HEK293 (cell line): ENCODE measurements at regions not wholly inside any gene's neighbourhood (a gene's known extent, or its start where the extent isn't known, plus 50 kb on each side); places are given as distances from the start of the nearest gene placed in this dataset.

Source experiments
- CTCF ChIA-PET: fragments of 350-600 bp; formaldehyde crosslinking; extraction: SDS; loops from one replicate; lab custom pipeline; 2021; ENCODE audit warnings: antibody characterized with exemption; lab: Yijun Ruan, JAX
- POLR2A ChIA-PET: fragments of 300-600 bp; formaldehyde crosslinking; extraction: SDS; loops from one replicate; lab custom pipeline; 2020; ENCODE audit warnings: antibody characterized with exemption, inconsistent platforms; lab: Yijun Ruan, JAX
- H3K27ac ChIP-seq: fragments of 200-500 bp; sonication (Bioruptor generic); 2 replicates; pipeline ENCODE4 v1.5.1; 2014; ENCODE audit warnings: low read depth, low read length, control low read depth, inconsistent platforms; ENCODE audit errors: extremely low read depth
- H3K36me3 ChIP-seq, 2 experiments: fragments of 200-500 bp in 1 of 2; sonication (Bioruptor generic) in 1 of 2; 1 replicate in 1 of 2; 2 replicates in 1 of 2; pipeline ENCODE4 v1.5.1; 2014 to 2017; ENCODE audit warnings: inconsistent platforms in 2 of 2, low read length in 2 of 2; ENCODE audit not compliant: control insufficient read depth in 2 of 2, insufficient read depth in 1 of 2
- H3K4me1 ChIP-seq: fragments of 200-500 bp; sonication (Bioruptor generic); 2 replicates; pipeline ENCODE4 v1.5.1; 2014; ENCODE audit warnings: mild to moderate bottlenecking, low read length, inconsistent platforms; ENCODE audit not compliant: control insufficient read depth, insufficient read depth
- H3K4me3 ChIP-seq: 2 replicates; pipeline ENCODE4 v1.5.1; 2011; ENCODE audit warnings: low read depth, mild to moderate bottlenecking, control low read depth, low read length, moderate library complexity
- H3K9me3 ChIP-seq: fragments of 200-500 bp; sonication (Bioruptor generic); 2 replicates; pipeline ENCODE4 v1.5.1; 2014; ENCODE audit warnings: low read depth, low read length, inconsistent platforms; ENCODE audit not compliant: control insufficient read depth, insufficient read depth
- ATF2 ChIP-seq: fragments of 450-650 bp; formaldehyde crosslinking; IDR thresholded peaks from 2 replicates; pipeline ENCODE4 v1.5.1; 2016; ENCODE audit warnings: missing biosample characterization, missing genetic modification characterization, low read depth
- KLF17 ChIP-seq: fragments of 450-650 bp; formaldehyde crosslinking; IDR thresholded peaks from 2 replicates; pipeline ENCODE4 v1.5.1; 2016; ENCODE audit warnings: missing biosample characterization, missing genetic modification characterization
- PATZ1 ChIP-seq: fragments of 450-650 bp; formaldehyde crosslinking; IDR thresholded peaks from 2 replicates; pipeline ENCODE4 v1.5.1; 2016; ENCODE audit warnings: missing biosample characterization, missing genetic modification characterization
- RBAK ChIP-seq: fragments of 450-650 bp; formaldehyde crosslinking; IDR thresholded peaks from 2 replicates; pipeline ENCODE4 v1.5.1; 2016; ENCODE audit warnings: missing biosample characterization, missing genetic modification characterization
- SALL2 ChIP-seq: fragments of 450-650 bp; formaldehyde crosslinking; IDR thresholded peaks from 2 replicates; pipeline ENCODE4 v1.5.0; 2017; ENCODE audit warnings: missing biosample characterization, mild to moderate bottlenecking, missing genetic modification characterization, borderline replicate concordance
- ZBTB21 ChIP-seq: fragments of 450-650 bp; formaldehyde crosslinking; IDR thresholded peaks from 2 replicates; pipeline ENCODE4 v1.5.1; 2017; ENCODE audit warnings: missing biosample characterization, missing genetic modification characterization
- ZIC2 ChIP-seq: fragments of 450-650 bp; formaldehyde crosslinking; IDR thresholded peaks from 2 replicates; pipeline ENCODE4 v1.5.1; 2016; ENCODE audit warnings: missing biosample characterization, missing genetic modification characterization
- ZNF112 ChIP-seq: fragments of 450-650 bp; formaldehyde crosslinking; IDR thresholded peaks from 2 replicates; pipeline ENCODE4 v1.5.0; 2017; ENCODE audit warnings: missing biosample characterization, missing genetic modification characterization
- ZNF16 ChIP-seq: fragments of 450-650 bp; formaldehyde crosslinking; IDR thresholded peaks from 2 replicates; pipeline ENCODE4 v1.5.1; 2016; ENCODE audit warnings: low read depth, missing biosample characterization, missing genetic modification characterization
- ZNF202 ChIP-seq: fragments of 450-650 bp; formaldehyde crosslinking; IDR thresholded peaks from 2 replicates; pipeline ENCODE4 v1.5.1; 2016; ENCODE audit warnings: missing biosample characterization, missing genetic modification characterization, borderline replicate concordance
- ZNF214 ChIP-seq: fragments of 450-650 bp; formaldehyde crosslinking; IDR thresholded peaks from 2 replicates; pipeline ENCODE4 v1.5.1; 2017; ENCODE audit warnings: missing biosample characterization, mild to moderate bottlenecking, missing genetic modification characterization, borderline replicate concordance
- ZNF23 ChIP-seq: fragments of 450-650 bp; formaldehyde crosslinking; IDR thresholded peaks from 2 replicates; pipeline ENCODE4 v1.5.1; 2016; ENCODE audit warnings: missing biosample characterization, missing genetic modification characterization, borderline replicate concordance
- ZNF311 ChIP-seq: fragments of 450-650 bp; formaldehyde crosslinking; IDR thresholded peaks from 2 replicates; pipeline ENCODE4 v1.5.1; 2017; ENCODE audit warnings: missing biosample characterization, missing genetic modification characterization, borderline replicate concordance
- ZNF560 ChIP-seq: fragments of 450-650 bp; formaldehyde crosslinking; IDR thresholded peaks from 2 replicates; pipeline ENCODE4 v1.5.1; 2017; ENCODE audit warnings: missing biosample characterization, missing genetic modification characterization, borderline replicate concordance
- ZNF610 ChIP-seq: fragments of 450-650 bp; formaldehyde crosslinking; IDR thresholded peaks from 2 replicates; pipeline ENCODE4 v1.5.1; 2016; ENCODE audit warnings: missing biosample characterization, missing genetic modification characterization, borderline replicate concordance
- ZSCAN4 ChIP-seq: fragments of 450-650 bp; formaldehyde crosslinking; IDR thresholded peaks from 2 replicates; pipeline ENCODE4 v1.5.1; 2017; ENCODE audit warnings: missing biosample characterization, missing genetic modification characterization
- ZXDB ChIP-seq: fragments of 450-650 bp; formaldehyde crosslinking; IDR thresholded peaks from 2 replicates; pipeline ENCODE4 v1.5.1; 2016; ENCODE audit warnings: missing biosample characterization, missing genetic modification characterization
- TF ChIP-seq, protein P1 (sequence below): fragments of 450-650 bp; formaldehyde crosslinking; optimal IDR thresholded peaks from 2 replicates; pipeline ENCODE3; 2016; ENCODE audit warnings: missing biosample characterization, mild to moderate bottlenecking, missing genetic modification characterization
- TF ChIP-seq, protein P2 (sequence below): fragments of 450-650 bp; formaldehyde crosslinking; IDR thresholded peaks from 2 replicates; pipeline ENCODE4 v1.5.1; 2017; ENCODE audit warnings: missing biosample characterization, missing genetic modification characterization

DNA sequence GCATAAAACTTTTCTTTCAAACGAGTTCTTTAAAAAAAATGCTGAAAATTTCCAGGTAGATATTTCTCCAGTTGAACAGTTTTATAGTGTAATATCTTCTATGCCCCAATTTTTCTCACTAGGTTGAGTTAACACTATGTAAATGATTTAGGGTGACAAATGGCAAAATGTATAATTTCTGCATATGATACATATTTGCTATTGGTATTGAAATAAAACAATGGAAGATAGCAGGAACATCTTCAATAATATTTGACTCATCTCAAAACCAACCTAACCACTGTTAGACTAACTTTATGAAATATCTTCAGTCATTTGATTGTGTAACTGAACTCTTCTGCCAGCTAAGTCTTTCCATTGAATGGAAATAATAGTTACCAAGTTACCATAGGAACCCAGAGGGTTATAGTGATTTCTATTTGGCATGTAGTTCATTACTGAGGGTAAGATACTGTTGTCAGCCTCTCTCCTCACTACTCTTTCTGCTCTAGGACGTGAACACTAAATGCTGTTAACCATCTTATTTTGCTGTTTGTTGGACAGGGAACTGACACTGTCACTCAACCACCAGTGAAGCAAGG, 824.7 kb upstream of the NECTIN3 start:
- CTCF ChIA-PET, result no interaction called here

GRCh38 chr3:110248666-110249065, 823.0 kb upstream of the NECTIN3 start:
- TF ChIP-seq ZNF202 (tag by site-specific recombination) (no peak), PATZ1 (no peak)
- Histone ChIP-seq H3K36me3 (no peaks in the 10 kb centered on the region), H3K4me3 (no peak overlapping the region), H3K4me1 (no peaks in the 10 kb centered on the region), H3K27ac (no peak overlapping the region), H3K9me3 (no peaks in the 10 kb centered on the region)
- ChIA-PET POLR2A (no interaction called here), CTCF (interaction anchor here (1.0 kb wide), 1 partner anchor 757 kb away, joined by 3 read pairs; no protein-coding TSS in a partner anchor)

More for the DNA sequence above, 824.7 kb upstream of the NECTIN3 start:
- H3K4me1 ChIP-seq, result no peaks in the 10 kb centered on the region
- no peaks in the 10 kb centered on the region for H3K9me3 ChIP-seq
- no peak overlapping the region for H3K4me3 ChIP-seq
- no peak overlapping the region for H3K27ac ChIP-seq
- no peak for TF ChIP-seq ZBTB21 (tag by site-specific recombination)
- TF ChIP-seq ZIC2 (tag by site-specific recombination), result no peak
- TF ChIP-seq ZNF560 (tag by site-specific recombination), result no peak
- no peak for TF ChIP-seq ATF2 (tag by site-specific recombination)
- no peak for TF ChIP-seq ZNF112 (tag by site-specific recombination)
- no peak for TF ChIP-seq ZNF23 (tag by site-specific recombination)
- TF ChIP-seq ZNF214 (tag by site-specific recombination), result no peak
- POLR2A ChIA-PET, result no interaction called here
- H3K36me3 ChIP-seq, result no peaks in the 10 kb centered on the region

DNA sequence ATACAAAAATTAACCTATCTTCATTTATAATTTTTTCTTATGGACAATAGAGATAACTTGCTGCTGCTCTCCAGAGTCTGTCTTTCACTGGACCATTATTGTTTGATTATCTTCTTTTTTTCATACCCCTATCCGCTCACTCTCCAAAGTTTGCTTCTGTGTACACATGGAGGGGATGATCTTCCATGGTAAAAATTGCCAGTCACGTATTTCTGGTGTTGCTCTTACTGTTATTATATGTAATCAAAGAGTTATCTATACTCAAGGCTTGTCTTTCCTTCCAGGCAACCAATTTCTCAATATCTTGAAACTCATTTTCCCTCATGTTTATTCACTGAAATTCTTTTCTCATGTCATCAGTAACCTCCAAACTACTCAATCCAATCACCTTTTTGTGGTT, 817.8 kb upstream of the NECTIN3 start:
- POLR2A ChIA-PET, result no interaction called here

More for the DNA sequence above, 817.8 kb upstream of the NECTIN3 start:
- Histone ChIP-seq H3K9me3 (no peaks in the 10 kb centered on the region), H3K36me3 (no peaks in the 10 kb centered on the region), H3K27ac (no peak overlapping the region), H3K4me3 (no peak overlapping the region), H3K4me1 (no peaks in the 10 kb centered on the region)
- CTCF ChIA-PET, result no interaction called here
- TF ChIP-seq ZNF610 (tag by site-specific recombination) (no peak), ZXDB (no peak), KLF17 (tag by site-specific recombination) (no peak), RBAK (tag by site-specific recombination) (no peak), ZNF311 (tag by site-specific recombination) (no peak), ZNF16 (tag by site-specific recombination) (no peak), SALL2 (tag by site-specific recombination) (no peak), ZSCAN4 (tag by site-specific recombination) (no peak), ZNF202 (tag by site-specific recombination) (no peak)
- TF ChIP-seq, protein P1, sequence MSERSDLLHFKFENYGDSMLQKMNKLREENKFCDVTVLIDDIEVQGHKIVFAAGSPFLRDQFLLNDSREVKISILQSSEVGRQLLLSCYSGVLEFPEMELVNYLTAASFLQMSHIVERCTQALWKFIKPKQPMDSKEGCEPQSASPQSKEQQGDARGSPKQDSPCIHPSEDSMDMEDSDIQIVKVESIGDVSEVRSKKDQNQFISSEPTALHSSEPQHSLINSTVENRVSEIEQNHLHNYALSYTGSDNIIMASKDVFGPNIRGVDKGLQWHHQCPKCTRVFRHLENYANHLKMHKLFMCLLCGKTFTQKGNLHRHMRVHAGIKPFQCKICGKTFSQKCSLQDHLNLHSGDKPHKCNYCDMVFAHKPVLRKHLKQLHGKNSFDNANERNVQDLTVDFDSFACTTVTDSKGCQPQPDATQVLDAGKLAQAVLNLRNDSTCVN (tag by site-specific recombination), result no peak
- TF ChIP-seq, protein P2, sequence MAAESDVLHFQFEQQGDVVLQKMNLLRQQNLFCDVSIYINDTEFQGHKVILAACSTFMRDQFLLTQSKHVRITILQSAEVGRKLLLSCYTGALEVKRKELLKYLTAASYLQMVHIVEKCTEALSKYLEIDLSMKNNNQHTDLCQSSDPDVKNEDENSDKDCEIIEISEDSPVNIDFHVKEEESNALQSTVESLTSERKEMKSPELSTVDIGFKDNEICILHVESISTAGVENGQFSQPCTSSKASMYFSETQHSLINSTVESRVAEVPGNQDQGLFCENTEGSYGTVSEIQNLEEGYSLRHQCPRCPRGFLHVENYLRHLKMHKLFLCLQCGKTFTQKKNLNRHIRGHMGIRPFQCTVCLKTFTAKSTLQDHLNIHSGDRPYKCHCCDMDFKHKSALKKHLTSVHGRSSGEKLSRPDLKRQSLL, result no peak
